ENCODE measurements at regions not wholly inside any gene's neighbourhood (a gene's known extent, or its start where the extent isn't known, plus 50 kb on each side); places are given as distances from the start of the nearest gene placed in this dataset.

GRCh38 chr4:11799196-11799595, 370.5 kb upstream of the HS3ST1 start:
- CTCF ChIA-PET = no interaction called here
- no peaks in the 10 kb centered on the region for H3K36me3 Mint-ChIP-seq (ENCODE audit: low read depth)
- H3K4me3 Mint-ChIP-seq = no peak overlapping the region
- no peaks in the 10 kb centered on the region for H3K9me3 Mint-ChIP-seq (ENCODE audit: low read depth)
- POLR2A ChIA-PET = no interaction called here
- intact Hi-C loops (cut with DNase I, micrococcal nuclease) = no loop called here
- peaks cover 2% of the 10 kb centered on the region for H3K27me3 Mint-ChIP-seq
- DNase-seq (no peak), ATAC-seq (no peak)
- H3K4me1 Mint-ChIP-seq = no peaks in the 10 kb centered on the region
- no peak overlapping the region for H3K27ac Mint-ChIP-seq

- ChIA-PET CTCF (no interaction called here), POLR2A (no interaction called here)
- no peaks in the 10 kb centered on the region for H3K36me3 Mint-ChIP-seq (ENCODE audit: low read depth)
- ATAC-seq (no peak), DNase-seq (no peak)
- no peak overlapping the region for H3K4me3 Mint-ChIP-seq
- intact Hi-C loops (cut with DNase I, micrococcal nuclease) = no loop called here
- peaks cover 3% of the 10 kb centered on the region for H3K27me3 Mint-ChIP-seq
- H3K27ac Mint-ChIP-seq = no peak overlapping the region
- H3K9me3 Mint-ChIP-seq (ENCODE audit: low read depth) = no peaks in the 10 kb centered on the region
- no peaks in the 10 kb centered on the region for H3K4me1 Mint-ChIP-seq
Measured at GRCh38 chr4:11791797-11792196, 363.1 kb upstream of the HS3ST1 start.

- peaks cover 3% of the 10 kb centered on the region for H3K27me3 Mint-ChIP-seq
- no peak overlapping the region for H3K4me3 Mint-ChIP-seq
- CTCF ChIA-PET = interaction anchor here (0.6 kb wide), 1 partner anchor 1334 kb away, joined by 3 read pairs; no protein-coding TSS in a partner anchor
Measured at GRCh38 chr4:11790230-11790629, 361.5 kb upstream of the HS3ST1 start.

GRCh38 chr4:11783588-11783987, 354.9 kb upstream of the HS3ST1 start:
- DNase-seq (no peak), ATAC-seq (no peak)
- Mint-ChIP-seq H3K36me3 (ENCODE audit: low read depth) (no peaks in the 10 kb centered on the region), H3K27ac (no peak overlapping the region), H3K9me3 (ENCODE audit: low read depth) (no peaks in the 10 kb centered on the region), H3K4me1 (no peaks in the 10 kb centered on the region), H3K27me3 (peaks cover 5% of the 10 kb centered on the region), H3K4me3 (no peak overlapping the region)
- POLR2A ChIA-PET = no interaction called here
- intact Hi-C loops (cut with DNase I, micrococcal nuclease) = no loop called here
- CTCF ChIA-PET = no interaction called here

More at GRCh38 chr4:11790230-11790629, 361.5 kb upstream of the HS3ST1 start:
- intact Hi-C loops (cut with DNase I, micrococcal nuclease) = no loop called here
- DNase-seq = no peak
- ATAC-seq = no peak
- POLR2A ChIA-PET = no interaction called here
- Mint-ChIP-seq H3K4me1 (no peaks in the 10 kb centered on the region), H3K36me3 (ENCODE audit: low read depth) (no peaks in the 10 kb centered on the region), H3K27ac (no peak overlapping the region), H3K9me3 (ENCODE audit: low read depth) (no peaks in the 10 kb centered on the region)

- CTCF ChIA-PET = no interaction called here
Measured at GRCh38 chr4:11782859-11783258, 354.2 kb upstream of the HS3ST1 start.

GRCh38 chr4:11777447-11777846, 348.8 kb upstream of the HS3ST1 start:
- Mint-ChIP-seq H3K4me3 (no peak overlapping the region), H3K36me3 (ENCODE audit: low read depth) (no peaks in the 10 kb centered on the region), H3K27me3 (peaks cover 5% of the 10 kb centered on the region), H3K4me1 (no peaks in the 10 kb centered on the region), H3K27ac (no peak overlapping the region), H3K9me3 (ENCODE audit: low read depth) (no peaks in the 10 kb centered on the region)
- no peak for DNase-seq
- intact Hi-C loops (cut with DNase I, micrococcal nuclease) = no loop called here
- no peak for ATAC-seq
- POLR2A ChIA-PET = no interaction called here
- CTCF ChIA-PET = interaction anchor here (1.3 kb wide), 1 partner anchor 8 kb away, joined by 7 read pairs; no protein-coding TSS in a partner anchor

More at GRCh38 chr4:11782859-11783258, 354.2 kb upstream of the HS3ST1 start:
- POLR2A ChIA-PET = no interaction called here
- H3K36me3 Mint-ChIP-seq (ENCODE audit: low read depth) = no peaks in the 10 kb centered on the region
- H3K27ac Mint-ChIP-seq = no peak overlapping the region
- intact Hi-C loops (cut with DNase I, micrococcal nuclease) = no loop called here
- no peak for ATAC-seq
- DNase-seq = no peak
- peaks cover 5% of the 10 kb centered on the region for H3K27me3 Mint-ChIP-seq
- H3K4me3 Mint-ChIP-seq = no peak overlapping the region
- H3K9me3 Mint-ChIP-seq (ENCODE audit: low read depth) = no peaks in the 10 kb centered on the region
- no peaks in the 10 kb centered on the region for H3K4me1 Mint-ChIP-seq

- ChIA-PET CTCF (no interaction called here), POLR2A (no interaction called here)
- no peak overlapping the region for H3K4me3 Mint-ChIP-seq
- no peaks in the 10 kb centered on the region for H3K4me1 Mint-ChIP-seq
- H3K36me3 Mint-ChIP-seq (ENCODE audit: low read depth) = no peaks in the 10 kb centered on the region
- no peaks in the 10 kb centered on the region for H3K27me3 Mint-ChIP-seq
- no peak for DNase-seq
- no peak for ATAC-seq
- no peaks in the 10 kb centered on the region for H3K9me3 Mint-ChIP-seq (ENCODE audit: low read depth)
- intact Hi-C loops (cut with DNase I, micrococcal nuclease) = no loop called here
- no peak overlapping the region for H3K27ac Mint-ChIP-seq
Measured at GRCh38 chr4:11774346-11774745, 345.7 kb upstream of the HS3ST1 start.

- ChIA-PET POLR2A (no interaction called here), CTCF (no interaction called here)
- H3K27ac Mint-ChIP-seq = no peak overlapping the region
- no peaks in the 10 kb centered on the region for H3K9me3 Mint-ChIP-seq (ENCODE audit: low read depth)
- ATAC-seq (no peak), DNase-seq (no peak)
- no peaks in the 10 kb centered on the region for H3K36me3 Mint-ChIP-seq (ENCODE audit: low read depth)
- no peaks in the 10 kb centered on the region for H3K4me1 Mint-ChIP-seq
- intact Hi-C loops (cut with DNase I, micrococcal nuclease) = no loop called here
- H3K4me3 Mint-ChIP-seq = no peak overlapping the region
- H3K27me3 Mint-ChIP-seq = no peaks in the 10 kb centered on the region
Measured at GRCh38 chr4:11773798-11774197, 345.1 kb upstream of the HS3ST1 start.

GRCh38 chr4:11769434-11769833, 340.7 kb upstream of the HS3ST1 start:
- Mint-ChIP-seq H3K4me3 (no peak overlapping the region), H3K27me3 (no peaks in the 10 kb centered on the region), H3K4me1 (no peaks in the 10 kb centered on the region), H3K9me3 (ENCODE audit: low read depth) (no peaks in the 10 kb centered on the region), H3K27ac (no peak overlapping the region), H3K36me3 (ENCODE audit: low read depth) (no peaks in the 10 kb centered on the region)
- DNase-seq = no peak
- CTCF ChIA-PET = interaction anchor here (0.6 to 1.5 kb wide), 3 partner anchors 8 to 618 kb away, joined by 3 to 7 read pairs (median 3); no protein-coding TSS in a partner anchor
- ATAC-seq = no peak
- POLR2A ChIA-PET = no interaction called here
- intact Hi-C loops (cut with DNase I, micrococcal nuclease) = no loop called here

GRCh38 chr4:11768251-11768972, 339.7 kb upstream of the HS3ST1 start:
- Mint-ChIP-seq H3K36me3 (ENCODE audit: low read depth) (no peaks in the 10 kb centered on the region), H3K4me1 (no peaks in the 10 kb centered on the region), H3K9me3 (ENCODE audit: low read depth) (no peaks in the 10 kb centered on the region), H3K27me3 (peaks cover 1% of the 10 kb centered on the region), H3K27ac (no peak overlapping the region), H3K4me3 (no peak overlapping the region)
- ChIA-PET POLR2A (no interaction called here), CTCF (interaction anchor here (0.8 to 1.6 kb wide), 6 partner anchors 8 to 864 kb away, joined by 3 to 7 read pairs (median 3); no protein-coding TSS in a partner anchor)
- ATAC-seq = no peak
- DNase-seq = no peak
- intact Hi-C loops (cut with DNase I, micrococcal nuclease) = no loop called here

GRCh38 chr4:11765849-11766453, 337.3 kb upstream of the HS3ST1 start:
- DNase-seq = peak; percentile 38
- CTCF ChIA-PET = interaction anchor here (1.0 to 1.3 kb wide), 2 partner anchors 866 to 867 kb away, joined by 4 read pairs; no protein-coding TSS in a partner anchor
- no peaks in the 10 kb centered on the region for H3K9me3 Mint-ChIP-seq (ENCODE audit: low read depth)

More at GRCh38 chr4:11765849-11766453, 337.3 kb upstream of the HS3ST1 start:
- no peak for ATAC-seq
- Mint-ChIP-seq H3K36me3 (ENCODE audit: low read depth) (no peaks in the 10 kb centered on the region), H3K27me3 (peaks cover 2% of the 10 kb centered on the region), H3K4me3 (no peak overlapping the region), H3K27ac (no peak overlapping the region), H3K4me1 (no peaks in the 10 kb centered on the region)
- intact Hi-C loops (cut with DNase I, micrococcal nuclease) = loop anchor here (1.0 to 2.0 kb wide), 2 partner anchors 867 kb away; no protein-coding TSS in a partner anchor
- POLR2A ChIA-PET = no interaction called here

All from activated CD4-positive, alpha-beta T cell treated with anti-CD3 and anti-CD28 coated beads for 36 hours (primary cell).